Thyroid gland (tissue), 4 donors: ENCODE measurements at regions not wholly inside any gene's neighbourhood (a gene's known extent, or its start where the extent isn't known, plus 50 kb on each side); places are given as distances from the start of the nearest gene placed in this dataset.

ENCODE experiments used
- CTCF ChIP-seq, 6 experiments: fragments of 200-600 bp in 3 of 6; fragments of 450-650 bp in 3 of 6; sonication (generic) in 3 of 6; IDR thresholded peaks; one replicate each; pipeline ENCODE4 v1.5.1; 2016 to 2019; ENCODE audit warnings: antibody characterized with exemption in 6 of 6, mild to moderate bottlenecking in 2 of 6, inconsistent platforms in 1 of 6, moderate library complexity in 1 of 6
- POLR2A ChIP-seq, 2 donors: fragments of 450-650 bp; IDR thresholded peaks; one replicate each; pipeline ENCODE4 v1.6.1; 2017; ENCODE audit warnings: antibody characterized with exemption in 2 of 2, mild to moderate bottlenecking in 2 of 2, moderate library complexity in 1 of 2

- TF ChIP-seq CTCF (IDR thresholded peaks at IDR 0.05) (no peak), POLR2A (IDR thresholded peaks at IDR 0.05) (no peak)
Measured at GRCh38 chr5:40022057-40022456, 597.3 kb upstream of the DAB2 start.
